Mesenchymal stem cell (in vitro differentiated cells and primary cell): ENCODE measurements at regions not wholly inside any gene's neighbourhood (a gene's known extent, or its start where the extent isn't known, plus 50 kb on each side); places are given as distances from the start of the nearest gene placed in this dataset.
"Not testable (repeated sequence)": the region's sequence is repeated elsewhere in the genome, so short reads cannot be mapped to it uniquely, and the experiment has no call there.

ENCODE experiments used
- DNase-seq: peaks from one replicate; pipeline ENCODE4 v3.0.0-alpha.2; 2013
- H2AFZ ChIP-seq: one replicate; pipeline ENCODE4 v1.6.1; 2013; ENCODE audit warnings: low read depth, mild to moderate bottlenecking, control low read depth, inconsistent platforms, low read length, moderate library complexity
- H2AK5ac ChIP-seq: 2 replicates; pipeline ENCODE4 v1.6.1; 2013; ENCODE audit warnings: low read length, moderate library complexity, mild to moderate bottlenecking, inconsistent platforms; ENCODE audit not compliant: severe bottlenecking
- H2BK120ac ChIP-seq: one replicate; pipeline ENCODE4 v1.6.1; 2013; ENCODE audit warnings: low read depth, mild to moderate bottlenecking, inconsistent platforms, low read length, moderate library complexity
- H2BK12ac ChIP-seq, 2 experiments: one replicate each; pipeline ENCODE4 v1.6.1; 2013; ENCODE audit warnings: inconsistent platforms in 2 of 2, low read length in 2 of 2, mild to moderate bottlenecking in 2 of 2, moderate library complexity in 2 of 2, control low read depth in 1 of 2
- H2BK15ac ChIP-seq: one replicate; pipeline ENCODE4 v1.6.1; 2013; ENCODE audit warnings: mild to moderate bottlenecking, low read depth, inconsistent platforms; ENCODE audit not compliant: poor library complexity, severe bottlenecking
- H2BK5ac ChIP-seq: 2 replicates; pipeline ENCODE4 v1.6.1; 2013; ENCODE audit warnings: low read depth, mild to moderate bottlenecking, low read length, control low read depth, inconsistent platforms; ENCODE audit not compliant: poor library complexity, severe bottlenecking
- H3K14ac ChIP-seq, 2 experiments: one replicate each; pipeline ENCODE4 v1.6.1; 2013; ENCODE audit warnings: inconsistent platforms in 2 of 2, low read length in 2 of 2, control low read depth in 1 of 2, mild to moderate bottlenecking in 1 of 2, moderate library complexity in 1 of 2
- H3K18ac ChIP-seq, 2 experiments: one replicate each; pipeline ENCODE4 v1.6.1; 2013; ENCODE audit warnings: inconsistent platforms in 2 of 2, low read length in 2 of 2, control low read depth in 1 of 2, low read depth in 1 of 2, mild to moderate bottlenecking in 1 of 2
- H3K23ac ChIP-seq, 2 experiments: one replicate each; pipeline ENCODE4 v1.6.1; 2013; ENCODE audit warnings: inconsistent platforms in 2 of 2, low read length in 2 of 2, mild to moderate bottlenecking in 2 of 2, moderate library complexity in 2 of 2, control low read depth in 1 of 2
- H3K27ac ChIP-seq: 2 replicates; pipeline ENCODE4 v1.5.1; 2013; ENCODE audit warnings: mild to moderate bottlenecking, moderate library complexity, low read length, control low read depth, inconsistent platforms; ENCODE audit not compliant: poor library complexity, severe bottlenecking
- H3K27me3 ChIP-seq, 2 experiments: 2 replicates each; pipeline versions ENCODE4 v1.6.1 to v1.7.0; 2013; ENCODE audit warnings: low read length in 2 of 2, mild to moderate bottlenecking in 2 of 2, moderate library complexity in 2 of 2, control low read depth in 1 of 2, inconsistent platforms in 1 of 2; ENCODE audit not compliant: control insufficient read depth in 1 of 2, insufficient read depth in 1 of 2
- H3K36me3 ChIP-seq, 2 experiments: 2 replicates each; pipeline versions ENCODE4 v1.6.1 to v1.7.0; 2013; ENCODE audit warnings: low read length in 2 of 2, control low read depth in 1 of 2, inconsistent platforms in 1 of 2, low read depth in 1 of 2, mild to moderate bottlenecking in 1 of 2; ENCODE audit not compliant: insufficient read depth in 2 of 2, control insufficient read depth in 1 of 2
- H3K4ac ChIP-seq, 2 experiments: one replicate each; pipeline ENCODE4 v1.6.1; 2013; ENCODE audit warnings: inconsistent platforms in 2 of 2, low read length in 2 of 2, mild to moderate bottlenecking in 2 of 2, moderate library complexity in 2 of 2, control low read depth in 1 of 2, low read depth in 1 of 2
- H3K4me1 ChIP-seq: 2 replicates; pipeline ENCODE4 v1.6.1; 2013; ENCODE audit warnings: low read depth, low read length, control low read depth; ENCODE audit not compliant: control insufficient read depth, insufficient read depth
- H3K4me2 ChIP-seq: 2 replicates; pipeline ENCODE4 v1.6.1; 2013; ENCODE audit warnings: low read length, mild to moderate bottlenecking, inconsistent platforms; ENCODE audit not compliant: poor library complexity, severe bottlenecking
- H3K4me3 ChIP-seq, 2 experiments: 2 replicates each; pipeline versions ENCODE4 v1.5.1 to v1.7.0; 2013; ENCODE audit warnings: low read length in 2 of 2, mild to moderate bottlenecking in 2 of 2, control low read depth in 1 of 2, low read depth in 1 of 2; ENCODE audit not compliant: insufficient read depth in 1 of 2
- H3K79me1 ChIP-seq: replicated peaks from 2 replicates; pipeline ENCODE4 v1.6.1; 2013; ENCODE audit warnings: mild to moderate bottlenecking, control low read depth, low read length, inconsistent platforms; ENCODE audit not compliant: poor library complexity, severe bottlenecking
- H3K9ac ChIP-seq: 2 replicates; pipeline ENCODE4 v1.7.0; 2013; ENCODE audit warnings: mild to moderate bottlenecking, low read length, moderate library complexity
- H3K9me3 ChIP-seq: 2 replicates; pipeline ENCODE4 v1.7.0; 2013; ENCODE audit warnings: mild to moderate bottlenecking, low read length; ENCODE audit not compliant: control insufficient read depth
- H4K8ac ChIP-seq: one replicate; pipeline ENCODE4 v1.6.1; 2013; ENCODE audit warnings: inconsistent platforms, mild to moderate bottlenecking, low read length, moderate library complexity
- H4K91ac ChIP-seq: one replicate; pipeline ENCODE4 v1.6.1; 2013; ENCODE audit warnings: mild to moderate bottlenecking, low read length, inconsistent platforms
- WGBS: methylation state at CpG from one replicate; pipeline ENCODE4 v1.1.7; 2013; ENCODE audit warnings: mixed read lengths; 5-methylcytosine and 5-hydroxymethylcytosine counted together

- Histone ChIP-seq H3K23ac (no peak overlapping the region), H3K79me1 (no peaks in the 10 kb centered on the region), H2BK5ac (no peak overlapping the region), H2BK120ac (no peak overlapping the region), H3K9ac (no peak overlapping the region), H2AK5ac (no peak overlapping the region), H3K27me3 (peaks cover 0 to 3% of the 10 kb centered on the region in 2 experiments), H3K4ac (no peak overlapping the region), H4K91ac (no peak overlapping the region), H3K36me3 (no peaks in the 10 kb centered on the region), H3K4me3 (no peak overlapping the region), H2BK15ac (no peak overlapping the region), H3K9me3 (peaks cover 9% of the 10 kb centered on the region), H2AFZ (no peak overlapping the region), H3K27ac (no peak overlapping the region), H3K4me2 (no peak overlapping the region), H3K14ac (no peak overlapping the region), H3K4me1 (peaks cover 7% of the 10 kb centered on the region), H4K8ac (no peak overlapping the region), H2BK12ac (no peak overlapping the region), H3K18ac (no peak overlapping the region)
- no peak for DNase-seq
- 88% methylated on average over 4 of the region's 6 CpGs for WGBS
These were observed 581.0 kb downstream of the UQCRFS1 start for GRCh38 chr19:28631961-28632360.

- no peak overlapping the region for H2BK15ac ChIP-seq
- no CpG with 5 or more reads among the region's 1 CpG for WGBS
These were observed 585.3 kb downstream of the UQCRFS1 start for GRCh38 chr19:28627669-28628068.

GRCh38 chr19:28626407-28626806, 586.5 kb downstream of the UQCRFS1 start:
- H3K27ac ChIP-seq, H3K23ac ChIP-seq, H3K79me1 ChIP-seq, H3K4me2 ChIP-seq, H3K27me3 ChIP-seq, H3K4me1 ChIP-seq, H2AK5ac ChIP-seq, H4K8ac ChIP-seq, H2BK120ac ChIP-seq, H2BK15ac ChIP-seq, H2BK5ac ChIP-seq, H3K18ac ChIP-seq, H3K9me3 ChIP-seq, H3K4ac ChIP-seq, H4K91ac ChIP-seq, H3K14ac ChIP-seq, H3K4me3 ChIP-seq, H2AFZ ChIP-seq, H2BK12ac ChIP-seq, H3K9ac ChIP-seq, DNase-seq, H3K36me3 ChIP-seq: not testable (repeated sequence)
- WGBS = no CpG with 5 or more reads among the region's 2 CpGs

More at GRCh38 chr19:28627669-28628068, 585.3 kb downstream of the UQCRFS1 start:
- no peak overlapping the region for H3K9ac ChIP-seq
- no peak overlapping the region for H4K91ac ChIP-seq
- H3K4ac ChIP-seq = no peak overlapping the region
- no peak for DNase-seq
- H3K79me1 ChIP-seq = no peaks in the 10 kb centered on the region
- H3K4me2 ChIP-seq = no peak overlapping the region
- H2BK5ac ChIP-seq = no peak overlapping the region
- H3K18ac ChIP-seq = no peak overlapping the region
- H2AK5ac ChIP-seq = no peak overlapping the region
- no peak overlapping the region for H2AFZ ChIP-seq
- H3K14ac ChIP-seq = no peak overlapping the region
- no peak overlapping the region for H3K23ac ChIP-seq
- no peak overlapping the region for H4K8ac ChIP-seq
- no peaks in the 10 kb centered on the region for H3K36me3 ChIP-seq
- no peaks in the 10 kb centered on the region for H3K27me3 ChIP-seq
- H2BK120ac ChIP-seq = no peak overlapping the region
- peaks cover 9% of the 10 kb centered on the region for H3K9me3 ChIP-seq
- no peak overlapping the region for H3K27ac ChIP-seq
- H2BK12ac ChIP-seq = no peak overlapping the region
- H3K4me3 ChIP-seq = no peak overlapping the region
- H3K4me1 ChIP-seq = peaks cover 4% of the 10 kb centered on the region

- H3K9ac ChIP-seq = no peak overlapping the region
- H2BK15ac ChIP-seq = no peak overlapping the region
- no peak overlapping the region for H3K18ac ChIP-seq
- DNase-seq = no peak
- H2BK12ac ChIP-seq = no peak overlapping the region
- H2BK5ac ChIP-seq = no peak overlapping the region
- no peaks in the 10 kb centered on the region for H3K79me1 ChIP-seq
- no peaks in the 10 kb centered on the region for H3K27me3 ChIP-seq
- peaks cover 4% of the 10 kb centered on the region for H3K9me3 ChIP-seq
- H3K36me3 ChIP-seq = no peaks in the 10 kb centered on the region
- H3K4ac ChIP-seq = no peak overlapping the region
- H2BK120ac ChIP-seq = no peak overlapping the region
- no peak overlapping the region for H2AK5ac ChIP-seq
- no peak overlapping the region for H3K4me2 ChIP-seq
- no peak overlapping the region for H3K27ac ChIP-seq
- no peak overlapping the region for H3K23ac ChIP-seq
- H4K91ac ChIP-seq = no peak overlapping the region
- no peak overlapping the region for H4K8ac ChIP-seq
- 93% methylated on average over 3 of the region's 5 CpGs for WGBS
- H2AFZ ChIP-seq = no peak overlapping the region
- no peaks in the 10 kb centered on the region for H3K4me1 ChIP-seq
- no peak overlapping the region for H3K4me3 ChIP-seq
- H3K14ac ChIP-seq = no peak overlapping the region
These were observed 593.0 kb downstream of the UQCRFS1 start for GRCh38 chr19:28619816-28620429.
